VCaP (cell line): ENCODE measurements at regions not wholly inside any gene's neighbourhood (a gene's known extent, or its start where the extent isn't known, plus 50 kb on each side); places are given as distances from the start of the nearest gene placed in this dataset.

Experiments used
- H3K27ac ChIP-seq: fragments of 450-650 bp; 2 replicates; pipeline ENCODE4 v1.5.1; 2017
- TF ChIP-seq, protein P1 (sequence below): fragments of 450-650 bp; conservative IDR thresholded peaks from 2 replicates; pipeline ENCODE4 v1.5.1; 2017; ENCODE audit warnings: mild to moderate bottlenecking, moderate library complexity

DNA sequence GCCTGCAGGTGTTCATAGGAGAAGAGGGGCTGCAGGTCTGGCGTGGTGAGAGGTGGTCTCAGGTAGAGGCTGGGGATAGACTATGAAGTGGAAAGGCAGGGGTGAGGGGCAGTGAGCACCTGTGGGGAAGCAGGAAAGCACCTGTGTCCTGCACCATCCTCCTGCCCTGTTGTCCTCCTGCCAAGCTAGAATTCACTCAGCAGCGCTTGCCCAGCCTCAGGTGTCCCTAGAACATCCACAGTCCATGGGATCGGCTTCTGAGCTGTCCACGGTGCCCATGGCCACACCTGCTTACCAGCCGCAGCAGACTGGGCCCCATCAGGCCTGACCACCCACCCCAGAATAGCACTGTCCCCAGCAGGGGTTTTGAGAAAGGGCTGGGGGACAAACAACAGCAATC lies 456.2 kb upstream of the SULF2 start:
- H3K27ac ChIP-seq, result no peak overlapping the region
- TF ChIP-seq, protein P1, sequence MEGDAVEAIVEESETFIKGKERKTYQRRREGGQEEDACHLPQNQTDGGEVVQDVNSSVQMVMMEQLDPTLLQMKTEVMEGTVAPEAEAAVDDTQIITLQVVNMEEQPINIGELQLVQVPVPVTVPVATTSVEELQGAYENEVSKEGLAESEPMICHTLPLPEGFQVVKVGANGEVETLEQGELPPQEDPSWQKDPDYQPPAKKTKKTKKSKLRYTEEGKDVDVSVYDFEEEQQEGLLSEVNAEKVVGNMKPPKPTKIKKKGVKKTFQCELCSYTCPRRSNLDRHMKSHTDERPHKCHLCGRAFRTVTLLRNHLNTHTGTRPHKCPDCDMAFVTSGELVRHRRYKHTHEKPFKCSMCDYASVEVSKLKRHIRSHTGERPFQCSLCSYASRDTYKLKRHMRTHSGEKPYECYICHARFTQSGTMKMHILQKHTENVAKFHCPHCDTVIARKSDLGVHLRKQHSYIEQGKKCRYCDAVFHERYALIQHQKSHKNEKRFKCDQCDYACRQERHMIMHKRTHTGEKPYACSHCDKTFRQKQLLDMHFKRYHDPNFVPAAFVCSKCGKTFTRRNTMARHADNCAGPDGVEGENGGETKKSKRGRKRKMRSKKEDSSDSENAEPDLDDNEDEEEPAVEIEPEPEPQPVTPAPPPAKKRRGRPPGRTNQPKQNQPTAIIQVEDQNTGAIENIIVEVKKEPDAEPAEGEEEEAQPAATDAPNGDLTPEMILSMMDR, result no peak

DNA sequence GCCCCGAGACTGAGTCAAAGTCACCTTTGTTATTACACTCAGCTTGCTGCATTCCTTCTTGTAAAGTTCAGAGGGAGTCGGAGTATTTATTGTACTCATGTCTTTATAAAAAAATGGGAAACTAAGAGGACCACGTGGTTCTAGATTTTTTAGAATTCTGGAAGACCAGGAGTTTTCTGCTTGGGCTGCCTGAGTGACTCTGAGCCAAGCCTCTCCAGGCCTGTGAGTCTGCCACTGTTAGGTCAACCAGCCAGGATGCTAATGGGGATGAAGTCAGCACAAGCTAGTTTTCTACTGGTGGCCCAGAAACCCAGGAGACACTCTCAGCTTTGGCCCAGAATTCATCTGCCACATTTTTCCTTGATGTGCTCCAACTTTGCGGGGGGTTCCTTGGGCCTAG lies 453.5 kb upstream of the SULF2 start:
- no peak overlapping the region for H3K27ac ChIP-seq
- TF ChIP-seq, protein P1, result no peak

DNA sequence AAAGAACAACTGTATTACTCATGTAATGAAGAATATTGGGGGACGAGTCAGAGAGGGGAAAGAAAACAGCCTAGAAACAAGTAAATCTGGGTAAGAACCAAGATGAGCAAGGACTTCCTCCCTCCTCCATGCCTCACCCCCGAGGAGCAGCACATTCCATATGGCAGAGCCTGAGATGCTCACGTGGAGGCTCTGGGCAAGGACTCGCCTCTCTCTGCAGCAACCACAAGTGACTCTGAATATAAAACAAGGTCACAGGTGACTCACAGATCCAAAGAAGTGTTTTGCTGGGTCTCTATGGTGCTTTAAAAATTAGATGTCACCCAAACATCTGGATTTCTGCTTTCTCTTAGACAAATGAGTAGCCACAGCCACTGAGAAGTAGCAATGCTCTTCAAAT lies 453.0 kb upstream of the SULF2 start:
- TF ChIP-seq, protein P1, result no peak
- no peak overlapping the region for H3K27ac ChIP-seq

DNA sequence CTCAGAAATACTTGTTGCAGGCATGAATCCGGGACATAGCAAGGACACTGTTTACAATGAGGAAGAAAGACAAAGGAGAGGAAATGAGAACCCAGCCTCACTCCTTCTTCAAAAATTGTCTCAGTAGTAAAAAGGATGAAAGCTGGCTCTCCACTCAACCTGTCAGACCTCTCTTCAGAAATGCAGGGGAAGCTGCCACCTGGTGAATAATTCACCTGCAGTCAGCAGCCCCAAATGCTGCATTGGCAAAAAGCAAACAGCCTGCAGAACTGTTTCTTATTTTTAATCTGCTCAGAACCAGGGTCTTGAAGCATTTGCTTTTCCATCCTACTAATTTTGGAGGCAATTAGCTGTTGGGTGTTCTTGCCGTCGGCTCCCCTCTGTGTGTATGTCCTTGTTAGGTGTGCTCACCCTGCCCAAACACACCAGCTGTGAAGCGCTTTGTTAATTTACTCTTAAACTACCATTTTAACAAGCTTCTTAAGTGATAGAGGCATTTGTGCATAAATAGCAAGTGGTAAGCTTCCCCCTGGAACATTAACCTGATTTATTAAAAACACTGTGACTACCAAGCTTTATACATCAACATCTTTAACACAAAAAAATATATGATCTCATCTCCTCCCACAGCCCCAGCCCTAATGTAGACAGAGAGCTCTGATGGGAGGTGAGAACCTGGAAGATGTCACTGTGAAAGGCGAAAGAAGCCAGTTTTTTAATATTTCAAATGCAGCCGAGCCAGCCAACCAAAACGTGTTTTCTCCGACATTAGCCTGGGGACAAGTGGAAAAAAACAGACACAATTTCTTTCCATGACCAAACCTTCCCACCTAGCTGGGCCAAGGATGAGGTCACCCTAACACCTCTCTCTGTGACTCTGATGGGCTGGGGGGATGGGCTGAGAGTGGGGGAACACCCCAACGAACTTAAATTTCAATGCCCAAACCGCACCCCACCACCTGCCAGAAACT lies 451.0 kb upstream of the SULF2 start:
- TF ChIP-seq, protein P1, result peak; percentile 24
- no peak overlapping the region for H3K27ac ChIP-seq

DNA sequence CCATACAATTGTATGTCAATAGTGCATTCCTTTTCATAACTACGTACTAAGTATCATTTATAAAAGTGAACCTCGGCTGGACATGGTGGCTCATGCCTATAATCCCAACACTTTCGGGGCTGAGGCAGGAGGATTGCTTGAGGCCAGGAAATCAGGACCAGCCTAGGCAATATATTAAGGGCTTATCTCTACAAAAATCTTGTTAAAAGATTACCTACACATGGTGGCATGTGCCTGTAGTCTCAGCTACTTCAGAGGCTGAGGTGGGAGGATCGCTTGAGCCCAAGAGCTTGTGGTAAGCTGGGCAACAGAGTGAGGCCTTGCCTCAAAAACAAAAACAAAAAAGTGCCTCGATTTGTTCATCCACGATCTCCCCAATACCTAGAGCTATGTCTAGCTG lies 449.7 kb upstream of the SULF2 start:
- no peak overlapping the region for H3K27ac ChIP-seq
- TF ChIP-seq, protein P1, result no peak

DNA sequence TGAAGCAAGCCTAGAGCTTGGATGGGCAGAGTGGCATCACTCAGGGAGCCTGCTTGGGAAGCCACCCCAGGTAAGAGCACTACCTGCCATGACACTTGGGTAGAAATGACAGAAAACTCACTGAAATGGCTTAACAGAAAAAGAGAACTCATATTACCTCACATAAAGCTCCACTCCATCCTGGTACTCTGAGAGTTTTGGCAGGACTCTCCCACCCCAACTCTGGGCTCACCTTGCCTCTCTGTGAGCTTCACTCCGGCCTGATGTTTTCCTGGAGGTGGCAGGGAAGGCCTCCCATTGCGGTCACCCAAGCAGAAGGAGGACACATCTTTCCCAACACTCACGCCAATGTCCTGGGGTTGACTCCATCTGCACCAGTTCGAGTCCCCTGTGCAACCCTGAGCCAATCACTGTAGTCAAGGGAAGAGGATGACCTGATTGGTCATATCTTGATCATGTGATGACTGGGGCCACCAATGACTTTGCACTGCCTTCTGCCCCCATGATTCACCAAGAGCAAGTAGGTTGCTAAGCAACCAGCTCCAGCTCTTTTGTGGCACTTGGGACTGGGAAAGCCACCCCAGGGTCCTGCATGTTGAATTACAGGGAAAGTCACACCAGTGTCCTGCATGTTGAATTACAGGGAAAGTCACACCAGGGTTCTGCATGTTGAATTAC lies 446.1 kb upstream of the SULF2 start:
- no peak overlapping the region for H3K27ac ChIP-seq
- TF ChIP-seq, protein P1, result no peak

DNA sequence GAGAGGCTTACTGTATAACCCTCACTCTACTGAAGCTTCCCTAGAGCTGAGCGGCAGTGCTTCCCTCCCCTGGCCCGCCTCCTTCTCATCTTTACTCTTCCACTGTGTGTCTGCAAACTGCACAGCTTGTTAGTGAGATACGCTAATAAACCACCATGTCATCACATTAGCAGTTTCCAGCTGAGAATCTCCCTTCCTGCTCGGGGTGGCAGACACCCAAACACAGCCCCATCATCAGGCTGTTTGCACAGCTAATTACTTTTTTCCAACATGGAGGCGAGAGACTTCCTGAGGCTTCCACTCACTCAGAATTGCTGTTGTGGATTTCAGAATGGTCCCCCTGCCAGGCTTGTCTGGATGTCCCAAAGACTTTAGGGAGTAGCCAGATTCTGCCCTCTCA lies 444.9 kb upstream of the SULF2 start:
- TF ChIP-seq, protein P1, result no peak
- H3K27ac ChIP-seq, result no peak overlapping the region
